MCF 10A (cell line): ENCODE measurements at regions not wholly inside any gene's neighbourhood (a gene's known extent, or its start where the extent isn't known, plus 50 kb on each side); places are given as distances from the start of the nearest gene placed in this dataset.

ENCODE experiments used
- BruUV-seq: library from RNA; stranded (reverse); fragments of 400-500 nt; replicated peaks from 2 replicates; lab custom pipeline; 2021; lab: Mats Ljungman, UMichigan
- CTCF ChIA-PET: fragments of 300-600 bp; sonication (Branson Sonifier 250); formaldehyde crosslinking; extraction: SDS; loops from one replicate; lab custom pipeline; 2021; ENCODE audit warnings: antibody characterized with exemption, inconsistent platforms; lab: Yijun Ruan, JAX
- POLR2A ChIA-PET: fragments of 300-600, 350-650 bp; sonication (Branson Sonifier 250); formaldehyde crosslinking; extraction: SDS; loops from one replicate; lab custom pipeline; 2020; ENCODE audit warnings: antibody characterized with exemption, inconsistent platforms; lab: Yijun Ruan, JAX
- DNase-seq: peaks from one replicate; pipeline ENCODE4 v3.0.0-alpha.2; 2018; ENCODE audit not compliant: unreplicated experiment
- H3K27ac Mint-ChIP-seq: one replicate; pipeline ENCODE4 v1.8.0; 2022; ENCODE audit warnings: mild to moderate bottlenecking, low read depth, mixed read lengths; ENCODE audit not compliant: unreplicated experiment
- H3K27me3 Mint-ChIP-seq: one replicate; pipeline ENCODE4 v1.8.0; 2022; ENCODE audit warnings: mixed read lengths; ENCODE audit not compliant: insufficient read depth, unreplicated experiment
- H3K36me3 Mint-ChIP-seq: one replicate; pipeline ENCODE4 v1.8.0; 2022; ENCODE audit warnings: mild to moderate bottlenecking, moderate library complexity, mixed read lengths; ENCODE audit not compliant: insufficient read depth, unreplicated experiment
- H3K4me1 Mint-ChIP-seq: one replicate; pipeline ENCODE4 v1.8.0; 2022; ENCODE audit warnings: mixed read lengths; ENCODE audit not compliant: insufficient read depth, unreplicated experiment
- H3K4me3 Mint-ChIP-seq: one replicate; pipeline ENCODE4 v1.8.0; 2022; ENCODE audit warnings: mild to moderate bottlenecking, moderate library complexity, mixed read lengths; ENCODE audit not compliant: unreplicated experiment
- H3K9me3 Mint-ChIP-seq: one replicate; pipeline ENCODE4 v1.8.0; 2022; ENCODE audit warnings: mixed read lengths; ENCODE audit not compliant: unreplicated experiment
- intact Hi-C: fragments of 100-400 bp; cut with micrococcal nuclease; formaldehyde crosslinking; loops from 2 replicates; pipeline ENCODE4 v1.14.1; 2022
- TF ChIP-seq, protein P1 (sequence below): fragments of 200-600 bp; IDR thresholded peaks from one replicate; pipeline ENCODE4 v1.8.0; 2022; ENCODE audit warnings: antibody characterized with exemption, mild to moderate bottlenecking; ENCODE audit not compliant: unreplicated experiment

DNA sequence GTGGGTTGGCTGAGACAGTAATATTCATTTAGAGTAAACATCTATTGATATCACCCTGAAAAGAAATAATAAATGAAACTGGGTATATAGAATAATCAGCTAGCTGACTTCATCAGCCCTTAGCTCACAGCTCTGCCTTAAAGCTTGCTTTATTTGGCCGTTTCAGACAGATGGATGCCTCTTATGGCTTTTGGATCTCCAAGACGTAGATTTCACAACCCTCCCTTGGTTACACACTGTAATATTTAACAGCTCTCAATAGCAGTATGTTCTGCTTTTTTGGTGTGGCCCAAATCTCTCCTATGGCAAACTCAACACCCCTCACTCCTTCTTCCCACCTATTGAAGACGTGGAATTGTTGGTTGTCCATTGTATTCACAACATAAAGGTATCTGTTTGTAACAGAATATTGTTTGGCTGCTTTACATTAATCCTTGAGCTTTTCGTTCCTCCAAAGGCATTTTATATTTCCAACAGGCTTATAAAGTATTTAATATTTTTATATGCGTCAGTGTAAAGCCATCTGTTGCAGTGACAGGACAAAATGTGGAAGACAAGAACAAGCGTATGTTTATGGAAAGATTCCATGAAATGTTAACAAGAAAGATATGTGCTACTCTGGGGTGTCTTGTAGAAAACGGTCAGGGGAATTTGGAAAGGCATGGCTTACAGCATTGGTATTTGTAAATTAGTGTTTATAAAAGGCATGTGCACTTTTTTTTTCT is 837.0 kb upstream of the RBFOX1 start:
- H3K4me1 Mint-ChIP-seq: no peaks in the 10 kb centered on the region
- H3K9me3 Mint-ChIP-seq: peaks cover 20% of the 10 kb centered on the region
- ChIA-PET CTCF (interaction anchor here (0.6 to 0.7 kb wide), 2 partner anchors 9 to 36 kb away, joined by 3 read pairs; no protein-coding TSS in a partner anchor), POLR2A (no interaction called here)
- no peak overlapping the region for H3K27ac Mint-ChIP-seq
- no TSS peak for BruUV-seq
- H3K4me3 Mint-ChIP-seq: no peak overlapping the region
- TF ChIP-seq, protein P1, sequence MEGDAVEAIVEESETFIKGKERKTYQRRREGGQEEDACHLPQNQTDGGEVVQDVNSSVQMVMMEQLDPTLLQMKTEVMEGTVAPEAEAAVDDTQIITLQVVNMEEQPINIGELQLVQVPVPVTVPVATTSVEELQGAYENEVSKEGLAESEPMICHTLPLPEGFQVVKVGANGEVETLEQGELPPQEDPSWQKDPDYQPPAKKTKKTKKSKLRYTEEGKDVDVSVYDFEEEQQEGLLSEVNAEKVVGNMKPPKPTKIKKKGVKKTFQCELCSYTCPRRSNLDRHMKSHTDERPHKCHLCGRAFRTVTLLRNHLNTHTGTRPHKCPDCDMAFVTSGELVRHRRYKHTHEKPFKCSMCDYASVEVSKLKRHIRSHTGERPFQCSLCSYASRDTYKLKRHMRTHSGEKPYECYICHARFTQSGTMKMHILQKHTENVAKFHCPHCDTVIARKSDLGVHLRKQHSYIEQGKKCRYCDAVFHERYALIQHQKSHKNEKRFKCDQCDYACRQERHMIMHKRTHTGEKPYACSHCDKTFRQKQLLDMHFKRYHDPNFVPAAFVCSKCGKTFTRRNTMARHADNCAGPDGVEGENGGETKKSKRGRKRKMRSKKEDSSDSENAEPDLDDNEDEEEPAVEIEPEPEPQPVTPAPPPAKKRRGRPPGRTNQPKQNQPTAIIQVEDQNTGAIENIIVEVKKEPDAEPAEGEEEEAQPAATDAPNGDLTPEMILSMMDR: no peak
- intact Hi-C loops: no loop called here
- H3K27me3 Mint-ChIP-seq: no peaks in the 10 kb centered on the region
- no peak for DNase-seq
- H3K36me3 Mint-ChIP-seq: no peaks in the 10 kb centered on the region

DNA sequence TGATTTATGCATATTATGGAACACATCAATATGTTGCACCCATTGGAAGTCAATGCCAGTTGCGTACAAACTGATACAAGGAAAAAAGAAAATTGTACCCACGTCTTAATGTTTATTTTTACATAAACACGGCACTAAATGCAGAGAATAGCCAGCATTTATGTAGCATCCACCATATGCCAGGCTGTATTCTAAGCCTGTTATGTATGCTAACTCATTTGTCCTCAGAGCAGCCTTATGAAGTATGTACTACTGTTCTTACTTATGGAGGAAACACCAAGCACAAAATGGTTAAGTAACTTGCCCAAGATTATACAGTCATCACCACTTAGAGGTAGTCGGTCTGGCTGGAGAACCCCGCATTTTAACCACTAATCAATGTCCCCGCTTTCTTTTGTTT is 837.9 kb upstream of the RBFOX1 start:
- DNase-seq: no peak
- peaks cover 15% of the 10 kb centered on the region for H3K9me3 Mint-ChIP-seq
- BruUV-seq: no TSS peak
- no peak overlapping the region for H3K4me3 Mint-ChIP-seq
- ChIA-PET CTCF (no interaction called here), POLR2A (no interaction called here)
- H3K36me3 Mint-ChIP-seq: no peaks in the 10 kb centered on the region
- H3K4me1 Mint-ChIP-seq: no peaks in the 10 kb centered on the region
- intact Hi-C loops: no loop called here
- no peak overlapping the region for H3K27ac Mint-ChIP-seq
- TF ChIP-seq, protein P1: no peak
- no peaks in the 10 kb centered on the region for H3K27me3 Mint-ChIP-seq

DNA sequence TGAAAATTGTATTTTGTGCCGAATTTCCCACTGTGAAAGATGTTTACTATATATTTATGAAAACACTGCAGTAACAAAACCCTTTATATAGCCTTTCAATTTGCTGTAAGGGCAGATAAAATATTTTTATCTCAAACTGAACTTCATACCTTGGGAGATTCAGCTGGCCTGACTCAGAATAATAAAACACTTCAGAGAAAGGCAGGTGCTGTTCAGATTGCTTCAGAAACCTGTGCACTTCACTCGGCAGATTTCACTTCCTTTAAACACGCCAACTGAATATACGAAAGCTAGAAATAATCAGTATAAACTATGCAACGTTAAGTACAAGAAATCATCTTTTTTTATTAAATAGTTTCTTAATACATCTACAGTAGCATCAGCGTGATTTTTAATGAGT is 839.1 kb upstream of the RBFOX1 start:
- Mint-ChIP-seq H3K27ac (no peak overlapping the region), H3K9me3 (peaks cover 15% of the 10 kb centered on the region), H3K36me3 (no peaks in the 10 kb centered on the region), H3K4me3 (no peak overlapping the region), H3K27me3 (no peaks in the 10 kb centered on the region), H3K4me1 (no peaks in the 10 kb centered on the region)
- POLR2A ChIA-PET: no interaction called here
- TF ChIP-seq, protein P1: no peak
- intact Hi-C loops: no loop called here
- no peak for DNase-seq
- no TSS peak for BruUV-seq
- CTCF ChIA-PET: interaction anchor here (0.5 kb wide), 1 partner anchor 249 kb away, joined by 3 read pairs; no protein-coding TSS in a partner anchor

DNA sequence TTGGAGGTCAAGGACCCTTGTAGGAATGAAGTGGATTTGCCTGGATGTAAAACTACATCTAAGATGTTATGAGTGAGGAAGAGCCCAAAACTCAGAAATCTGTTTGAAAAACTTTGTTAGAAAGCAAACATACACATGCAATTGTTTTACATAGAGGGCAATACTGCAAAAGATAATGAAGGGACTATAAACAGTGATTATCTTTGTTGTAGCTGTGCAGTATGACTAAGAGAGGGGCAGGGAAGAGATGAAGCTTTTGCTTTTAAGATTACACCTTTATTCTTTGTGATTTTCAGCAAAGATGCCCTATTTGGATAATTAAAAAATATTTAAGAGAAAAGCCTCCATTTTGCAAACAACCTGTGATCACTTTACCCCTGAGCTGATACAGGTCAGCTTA is 839.9 kb upstream of the RBFOX1 start:
- H3K4me1 Mint-ChIP-seq: no peaks in the 10 kb centered on the region
- TF ChIP-seq, protein P1: no peak
- no peak overlapping the region for H3K4me3 Mint-ChIP-seq
- no TSS peak for BruUV-seq
- no peak for DNase-seq
- no peaks in the 10 kb centered on the region for H3K27me3 Mint-ChIP-seq
- ChIA-PET CTCF (no interaction called here), POLR2A (no interaction called here)
- H3K9me3 Mint-ChIP-seq: peaks cover 23% of the 10 kb centered on the region
- no peaks in the 10 kb centered on the region for H3K36me3 Mint-ChIP-seq
- intact Hi-C loops: no loop called here
- no peak overlapping the region for H3K27ac Mint-ChIP-seq
